H9 (cell line): ENCODE measurements at regions not wholly inside any gene's neighbourhood (a gene's known extent, or its start where the extent isn't known, plus 50 kb on each side); places are given as distances from the start of the nearest gene placed in this dataset.

Experiments
- DNase-seq: peaks from one replicate; pipeline ENCODE4 v3.0.0-alpha.2; 2017
- H2AFZ ChIP-seq: one replicate; pipeline ENCODE4 v1.6.1; 2013; ENCODE audit warnings: mild to moderate bottlenecking, low read length, control low read depth, moderate library complexity
- H2AK5ac ChIP-seq: 2 replicates; pipeline ENCODE4 v1.6.1; 2013; ENCODE audit warnings: low read length, control low read depth, mixed read lengths; ENCODE audit not compliant: insufficient read length
- H2BK120ac ChIP-seq: one replicate; pipeline ENCODE4 v1.6.1; 2013; ENCODE audit warnings: low read depth, mild to moderate bottlenecking, low read length, control low read depth, inconsistent platforms; ENCODE audit not compliant: poor library complexity, severe bottlenecking
- H2BK12ac ChIP-seq: 2 replicates; pipeline ENCODE4 v1.6.1; 2013; ENCODE audit warnings: low read length, control low read depth, mixed read lengths, low read depth; ENCODE audit not compliant: insufficient read length
- H2BK15ac ChIP-seq: 2 replicates; pipeline ENCODE4 v1.6.1; 2013; ENCODE audit warnings: low read depth, low read length, control low read depth
- H2BK20ac ChIP-seq: one replicate; pipeline ENCODE4 v1.6.1; 2013; ENCODE audit warnings: low read depth, mild to moderate bottlenecking, low read length, control low read depth, inconsistent platforms; ENCODE audit not compliant: poor library complexity, severe bottlenecking
- H2BK5ac ChIP-seq: 2 replicates; pipeline ENCODE4 v1.6.1; 2013; ENCODE audit warnings: low read length, control low read depth, mixed read lengths; ENCODE audit not compliant: insufficient read length
- H3K14ac ChIP-seq: 2 replicates; pipeline ENCODE4 v1.6.1; 2013; ENCODE audit warnings: low read length, control low read depth; ENCODE audit not compliant: insufficient read depth
- H3K18ac ChIP-seq: 2 replicates; pipeline ENCODE4 v1.6.1; 2013; ENCODE audit warnings: low read depth, mild to moderate bottlenecking, mixed read lengths, low read length, control low read depth; ENCODE audit not compliant: insufficient read length
- H3K23ac ChIP-seq: 2 replicates; pipeline ENCODE4 v1.6.1; 2013; ENCODE audit warnings: low read length, control low read depth, mixed read lengths, low read depth; ENCODE audit not compliant: insufficient read length
- H3K23me2 ChIP-seq: 2 replicates; pipeline ENCODE4 v1.6.1; 2013; ENCODE audit warnings: low read depth, mild to moderate bottlenecking, mixed read lengths, low read length, control low read depth; ENCODE audit not compliant: insufficient read length, poor library complexity, severe bottlenecking
- H3K27ac ChIP-seq: 2 replicates; pipeline ENCODE4 v1.5.1; 2013; ENCODE audit warnings: low read length, control low read depth, mixed read lengths, low read depth; ENCODE audit not compliant: insufficient read length
- H3K27me3 ChIP-seq: 2 replicates; pipeline ENCODE4 v1.6.1; 2013; ENCODE audit warnings: low read length, control low read depth, inconsistent platforms; ENCODE audit not compliant: insufficient read depth
- H3K4ac ChIP-seq: 2 replicates; pipeline ENCODE4 v1.6.1; 2013; ENCODE audit warnings: low read depth, mild to moderate bottlenecking, control low read depth, inconsistent platforms, low read length, moderate library complexity
- H3K4me1 ChIP-seq: 2 replicates; pipeline ENCODE4 v1.6.1; 2013; ENCODE audit warnings: low read length, control low read depth, inconsistent platforms; ENCODE audit not compliant: insufficient read depth
- H3K4me2 ChIP-seq: 2 replicates; pipeline ENCODE4 v1.6.1; 2013; ENCODE audit warnings: low read length, control low read depth, mixed read lengths; ENCODE audit not compliant: insufficient read length, insufficient read depth
- H3K56ac ChIP-seq: 2 replicates; pipeline ENCODE4 v1.6.1; 2013; ENCODE audit warnings: low read depth, mild to moderate bottlenecking, mixed read lengths, low read length, control low read depth; ENCODE audit not compliant: insufficient read length
- H3K79me1 ChIP-seq: 2 replicates; pipeline ENCODE4 v1.6.1; 2013; ENCODE audit warnings: low read depth, mild to moderate bottlenecking, moderate library complexity, low read length, control low read depth, inconsistent platforms; ENCODE audit not compliant: insufficient read depth, poor library complexity, severe bottlenecking
- H3K79me2 ChIP-seq: 2 replicates; pipeline ENCODE4 v1.6.1; 2013; ENCODE audit warnings: low read length, control low read depth, inconsistent platforms; ENCODE audit not compliant: insufficient read depth
- H3K9ac ChIP-seq: 2 replicates; pipeline ENCODE4 v1.6.1; 2013; ENCODE audit warnings: low read length, control low read depth, mixed read lengths; ENCODE audit not compliant: insufficient read length; ENCODE audit errors: extremely low read depth
- H3K9me3 ChIP-seq: one replicate; pipeline ENCODE4 v1.6.1; 2013; ENCODE audit warnings: low read depth, low read length, inconsistent platforms; ENCODE audit not compliant: control insufficient read depth
- H3T11ph ChIP-seq: one replicate; pipeline ENCODE4 v1.6.1; 2013; ENCODE audit warnings: mild to moderate bottlenecking, low read length, control low read depth, inconsistent platforms
- H4K20me1 ChIP-seq: one replicate; pipeline ENCODE4 v1.6.1; 2013; ENCODE audit not compliant: control insufficient read depth, insufficient read length, insufficient read depth
- H4K5ac ChIP-seq: 2 replicates; pipeline ENCODE4 v1.6.1; 2013; ENCODE audit warnings: low read depth, mild to moderate bottlenecking, mixed read lengths, low read length, control low read depth; ENCODE audit not compliant: insufficient read length
- H4K8ac ChIP-seq: replicated peaks from 2 replicates; pipeline ENCODE4 v1.6.1; 2013; ENCODE audit warnings: low read length, control low read depth, mixed read lengths, low read depth; ENCODE audit not compliant: insufficient read length
- H4K91ac ChIP-seq: 2 replicates; pipeline ENCODE4 v1.6.1; 2013; ENCODE audit warnings: low read depth, mild to moderate bottlenecking, moderate library complexity, mixed read lengths, low read length, control low read depth; ENCODE audit not compliant: insufficient read length
- H3K27ac Mint-ChIP-seq, 3 experiments: 2 replicates in 2 of 3; 3 replicates in 1 of 3; pipeline ENCODE4 v1.8.0; 2020 to 2021; ENCODE audit warnings: mixed read lengths in 3 of 3, mild to moderate bottlenecking in 1 of 3, moderate library complexity in 1 of 3
- H3K27me3 Mint-ChIP-seq: 2 replicates; pipeline ENCODE4 v1.8.0; 2021; ENCODE audit warnings: low read depth, mild to moderate bottlenecking, moderate library complexity, mixed read lengths
- H3K36me3 Mint-ChIP-seq, 3 experiments: 2 replicates in 2 of 3; 3 replicates in 1 of 3; pipeline ENCODE4 v1.8.0; 2020 to 2021; ENCODE audit warnings: low read depth in 3 of 3, mixed read lengths in 3 of 3; ENCODE audit not compliant: insufficient read depth in 1 of 3
- H3K4me1 Mint-ChIP-seq, 2 experiments: 2 replicates each; pipeline ENCODE4 v1.8.0; 2020; ENCODE audit warnings: mixed read lengths in 2 of 2
- H3K4me3 Mint-ChIP-seq, 2 experiments: 2 replicates in 1 of 2; 3 replicates in 1 of 2; pipeline ENCODE4 v1.8.0; 2020 to 2021; ENCODE audit warnings: mild to moderate bottlenecking in 2 of 2, mixed read lengths in 2 of 2, moderate library complexity in 1 of 2
- H3K9me3 Mint-ChIP-seq, 2 experiments: 2 replicates in 1 of 2; 3 replicates in 1 of 2; pipeline ENCODE4 v1.8.0; 2020; ENCODE audit warnings: mild to moderate bottlenecking in 2 of 2, mixed read lengths in 2 of 2, moderate library complexity in 1 of 2
- WGBS: extraction: QIAGEN DNeasy Blood & Tissue Kit; methylation state at CpG from one replicate; pipeline ENCODE4 v1.1.7; 2013; ENCODE audit warnings: missing lambda C conversion rate, low lambda C conversion rate, mixed read lengths; ENCODE audit not compliant: insufficient read length; ENCODE audit errors: extremely low coverage; 5-methylcytosine and 5-hydroxymethylcytosine counted together
- TF ChIP-seq, protein P1 (sequence below): fragments of 200-600 bp; sonication (generic); conservative IDR thresholded peaks from 3 replicates; pipeline ENCODE4 v1.8.0; 2021; ENCODE audit warnings: antibody characterized with exemption, mild to moderate bottlenecking

DNA sequence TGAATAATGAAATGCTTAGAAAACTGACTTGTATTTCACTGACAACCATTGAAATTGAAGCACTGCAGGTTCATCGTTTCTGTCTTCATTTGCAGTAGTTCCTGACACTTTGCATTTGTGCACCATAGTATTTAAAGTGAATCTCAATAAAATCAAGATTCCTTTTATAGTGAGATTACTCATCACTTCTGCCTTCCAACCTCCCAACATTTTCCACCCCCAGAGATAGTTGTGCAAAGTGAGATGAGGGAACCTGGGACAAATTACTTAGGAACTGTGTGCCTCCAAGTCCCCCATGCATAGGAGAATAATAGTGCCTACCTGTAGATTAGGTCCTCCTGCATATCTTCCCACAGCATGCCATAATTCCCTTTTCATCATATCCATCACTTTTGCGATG is 114.9 kb upstream of the DPT start:
- Mint-ChIP-seq H3K36me3 (no peaks in the 10 kb centered on the region), H3K4me1 (peaks cover 6 to 11% of the 10 kb centered on the region in 2 experiments; a peak in 2 of 4 replicates), H3K27ac (no peak overlapping the region), H3K27me3 (no peaks in the 10 kb centered on the region), H3K9me3 (no peaks in the 10 kb centered on the region; a peak in 1 of 5 replicates), H3K4me3 (no peak overlapping the region)
- Histone ChIP-seq H2AK5ac (no peak overlapping the region), H3K79me1 (no peaks in the 10 kb centered on the region), H3K9ac (no peak overlapping the region), H2BK20ac (no peak overlapping the region), H3K9me3 (no peaks in the 10 kb centered on the region), H3K56ac (no peak overlapping the region), H3K27ac (no peak overlapping the region), H3K18ac (no peak overlapping the region), H2BK5ac (no peak overlapping the region), H4K91ac (no peak overlapping the region), H3K14ac (no peak overlapping the region), H2BK15ac (no peak overlapping the region), H3K4me2 (no peak overlapping the region), H3K27me3 (no peaks in the 10 kb centered on the region), H3T11ph (no peak overlapping the region), H3K4me1 (no peaks in the 10 kb centered on the region; the same call in 1 of the 2 replicates), H2BK12ac (no peak overlapping the region), H3K4ac (no peak overlapping the region), H4K8ac (no peak overlapping the region), H4K5ac (no peak overlapping the region), H3K23ac (no peak overlapping the region), H3K79me2 (no peaks in the 10 kb centered on the region), H4K20me1 (no peaks in the 10 kb centered on the region), H3K23me2 (no peaks in the 10 kb centered on the region), H2AFZ (no peak overlapping the region), H2BK120ac (no peak overlapping the region)
- no CpG with 5 or more reads among the region's 2 CpGs for WGBS
- TF ChIP-seq, protein P1, sequence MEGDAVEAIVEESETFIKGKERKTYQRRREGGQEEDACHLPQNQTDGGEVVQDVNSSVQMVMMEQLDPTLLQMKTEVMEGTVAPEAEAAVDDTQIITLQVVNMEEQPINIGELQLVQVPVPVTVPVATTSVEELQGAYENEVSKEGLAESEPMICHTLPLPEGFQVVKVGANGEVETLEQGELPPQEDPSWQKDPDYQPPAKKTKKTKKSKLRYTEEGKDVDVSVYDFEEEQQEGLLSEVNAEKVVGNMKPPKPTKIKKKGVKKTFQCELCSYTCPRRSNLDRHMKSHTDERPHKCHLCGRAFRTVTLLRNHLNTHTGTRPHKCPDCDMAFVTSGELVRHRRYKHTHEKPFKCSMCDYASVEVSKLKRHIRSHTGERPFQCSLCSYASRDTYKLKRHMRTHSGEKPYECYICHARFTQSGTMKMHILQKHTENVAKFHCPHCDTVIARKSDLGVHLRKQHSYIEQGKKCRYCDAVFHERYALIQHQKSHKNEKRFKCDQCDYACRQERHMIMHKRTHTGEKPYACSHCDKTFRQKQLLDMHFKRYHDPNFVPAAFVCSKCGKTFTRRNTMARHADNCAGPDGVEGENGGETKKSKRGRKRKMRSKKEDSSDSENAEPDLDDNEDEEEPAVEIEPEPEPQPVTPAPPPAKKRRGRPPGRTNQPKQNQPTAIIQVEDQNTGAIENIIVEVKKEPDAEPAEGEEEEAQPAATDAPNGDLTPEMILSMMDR = no peak
- no peak for DNase-seq
